ENCODE measurements at regions not wholly inside any gene's neighbourhood (a gene's known extent, or its start where the extent isn't known, plus 50 kb on each side); places are given as distances from the start of the nearest gene placed in this dataset.

- TF ChIP-seq EP300 (IDR thresholded peaks at IDR 0.05), result no peak
- no peak for TF ChIP-seq POLR2A (IDR thresholded peaks at IDR 0.05)
- no peak for TF ChIP-seq CTCF (IDR thresholded peaks at IDR 0.05)
These were observed 306.2 kb downstream of the TEX29 start for GRCh38 chr13:111626371-111627305.

All from ovary (tissue), 3 donors.